ENCODE measurements at regions not wholly inside any gene's neighbourhood (a gene's known extent, or its start where the extent isn't known, plus 50 kb on each side); places are given as distances from the start of the nearest gene placed in this dataset.
"Not testable (repeated sequence)": the region's sequence is repeated elsewhere in the genome, so short reads cannot be mapped to it uniquely, and the experiment has no call there.

GRCh38 chr9:25310961-25311360 is 367.3 kb downstream of the TUSC1 start:
- H3K36me3 Mint-ChIP-seq (ENCODE audit: low read depth), result no peaks in the 10 kb centered on the region

DNA sequence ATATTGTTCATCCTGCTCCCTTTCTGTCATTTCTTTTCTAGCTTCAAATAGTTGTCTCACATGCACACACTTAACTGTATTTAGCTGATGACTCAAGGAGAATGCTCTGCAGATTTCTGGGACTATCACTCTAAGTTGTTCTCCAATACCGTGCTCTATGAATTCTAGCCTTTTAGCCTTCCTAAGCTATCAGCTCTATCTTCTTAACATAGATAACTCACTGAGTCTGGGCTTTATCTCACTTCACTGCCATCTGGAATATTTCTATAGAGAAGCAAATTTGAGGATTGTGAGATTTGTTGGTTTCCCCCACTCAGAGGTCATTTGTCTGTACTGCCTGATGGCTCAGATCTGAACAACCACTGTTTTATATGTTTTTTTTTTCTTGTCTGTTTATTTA is 369.7 kb downstream of the TUSC1 start:
- ChIA-PET POLR2A (no interaction called here), CTCF (no interaction called here)
- peaks cover 4% of the 10 kb centered on the region for H3K9me3 Mint-ChIP-seq
- DNase-seq, result no peak
- H3K4me1 Mint-ChIP-seq, result no peaks in the 10 kb centered on the region
- no peak overlapping the region for H3K4me3 Mint-ChIP-seq
- H3K27me3 Mint-ChIP-seq, result no peaks in the 10 kb centered on the region
- H3K27ac Mint-ChIP-seq, result no peak overlapping the region
- no peaks in the 10 kb centered on the region for H3K36me3 Mint-ChIP-seq (ENCODE audit: low read depth)

More at GRCh38 chr9:25310961-25311360, 367.3 kb downstream of the TUSC1 start:
- Mint-ChIP-seq H3K4me1 (no peaks in the 10 kb centered on the region), H3K27ac (no peak overlapping the region), H3K4me3 (no peak overlapping the region), H3K27me3 (no peaks in the 10 kb centered on the region), H3K9me3 (peaks cover 4% of the 10 kb centered on the region)
- no peak for DNase-seq
- ChIA-PET CTCF (no interaction called here), POLR2A (no interaction called here)

GRCh38 chr9:25302601-25303000 is 375.6 kb downstream of the TUSC1 start:
- DNase-seq, result no peak
- POLR2A ChIA-PET, result no interaction called here
- Mint-ChIP-seq H3K27me3 (no peaks in the 10 kb centered on the region), H3K4me1 (no peaks in the 10 kb centered on the region), H3K36me3 (ENCODE audit: low read depth) (no peaks in the 10 kb centered on the region), H3K27ac (no peak overlapping the region), H3K9me3 (peaks cover 8% of the 10 kb centered on the region), H3K4me3 (no peak overlapping the region)
- CTCF ChIA-PET, result no interaction called here

GRCh38 chr9:25288195-25288594 is 390.0 kb downstream of the TUSC1 start:
- H3K4me1 Mint-ChIP-seq; H3K27me3 Mint-ChIP-seq; POLR2A ChIA-PET; H3K27ac Mint-ChIP-seq; H3K36me3 Mint-ChIP-seq (ENCODE audit: low read depth); H3K4me3 Mint-ChIP-seq; H3K9me3 Mint-ChIP-seq; DNase-seq; CTCF ChIA-PET: not testable (repeated sequence)

GRCh38 chr9:25284365-25284764 is 393.9 kb downstream of the TUSC1 start:
- H3K9me3 Mint-ChIP-seq, result peaks cover 7% of the 10 kb centered on the region
- ChIA-PET POLR2A (no interaction called here), CTCF (no interaction called here)
- no peaks in the 10 kb centered on the region for H3K36me3 Mint-ChIP-seq (ENCODE audit: low read depth)
- H3K4me1 Mint-ChIP-seq, result no peaks in the 10 kb centered on the region
- no peak overlapping the region for H3K4me3 Mint-ChIP-seq
- H3K27me3 Mint-ChIP-seq, result no peaks in the 10 kb centered on the region
- H3K27ac Mint-ChIP-seq, result no peak overlapping the region
- DNase-seq, result no peak

- Mint-ChIP-seq H3K9me3 (peaks cover 2% of the 10 kb centered on the region), H3K27me3 (no peaks in the 10 kb centered on the region), H3K4me3 (no peak overlapping the region), H3K36me3 (ENCODE audit: low read depth) (no peaks in the 10 kb centered on the region), H3K4me1 (no peaks in the 10 kb centered on the region), H3K27ac (no peak overlapping the region)
- no peak for DNase-seq
- POLR2A ChIA-PET, result no interaction called here
- CTCF ChIA-PET, result no interaction called here
Observed at GRCh38 chr9:25282946-25283345, 395.3 kb downstream of the TUSC1 start.

GRCh38 chr9:25261445-25261844 is 416.8 kb downstream of the TUSC1 start:
- no peaks in the 10 kb centered on the region for H3K27me3 Mint-ChIP-seq
- no peaks in the 10 kb centered on the region for H3K4me1 Mint-ChIP-seq
- no peak overlapping the region for H3K4me3 Mint-ChIP-seq
- H3K36me3 Mint-ChIP-seq (ENCODE audit: low read depth), result no peaks in the 10 kb centered on the region
- no peak for DNase-seq
- POLR2A ChIA-PET, result no interaction called here
- H3K27ac Mint-ChIP-seq, result no peak overlapping the region
- CTCF ChIA-PET, result no interaction called here
- peaks cover 15% of the 10 kb centered on the region for H3K9me3 Mint-ChIP-seq

DNA sequence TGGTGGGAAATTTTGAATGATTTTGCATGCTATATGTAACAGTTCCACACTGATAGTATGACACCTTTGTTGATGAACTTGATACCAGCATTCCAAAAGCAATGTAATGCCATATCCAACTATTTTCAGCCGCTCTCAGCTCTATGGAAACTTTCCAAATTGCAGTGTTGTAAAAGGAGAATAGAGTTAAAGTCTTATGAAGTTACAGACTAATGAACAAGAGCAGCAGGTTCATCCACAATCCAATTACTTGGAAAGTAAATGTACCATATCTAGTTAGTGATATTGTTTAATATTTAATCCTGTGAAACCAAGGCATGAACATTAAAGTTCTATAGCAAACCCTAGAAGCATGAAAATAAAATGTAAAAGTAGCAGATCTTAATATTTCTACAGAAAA is 418.2 kb downstream of the TUSC1 start:
- H3K27me3 Mint-ChIP-seq, result no peaks in the 10 kb centered on the region
- DNase-seq, result no peak
- no peaks in the 10 kb centered on the region for H3K36me3 Mint-ChIP-seq (ENCODE audit: low read depth)
- CTCF ChIA-PET, result no interaction called here
- no peak overlapping the region for H3K4me3 Mint-ChIP-seq
- no peak overlapping the region for H3K27ac Mint-ChIP-seq
- H3K9me3 Mint-ChIP-seq, result peaks cover 19% of the 10 kb centered on the region
- H3K4me1 Mint-ChIP-seq, result no peaks in the 10 kb centered on the region
- POLR2A ChIA-PET, result no interaction called here

DNA sequence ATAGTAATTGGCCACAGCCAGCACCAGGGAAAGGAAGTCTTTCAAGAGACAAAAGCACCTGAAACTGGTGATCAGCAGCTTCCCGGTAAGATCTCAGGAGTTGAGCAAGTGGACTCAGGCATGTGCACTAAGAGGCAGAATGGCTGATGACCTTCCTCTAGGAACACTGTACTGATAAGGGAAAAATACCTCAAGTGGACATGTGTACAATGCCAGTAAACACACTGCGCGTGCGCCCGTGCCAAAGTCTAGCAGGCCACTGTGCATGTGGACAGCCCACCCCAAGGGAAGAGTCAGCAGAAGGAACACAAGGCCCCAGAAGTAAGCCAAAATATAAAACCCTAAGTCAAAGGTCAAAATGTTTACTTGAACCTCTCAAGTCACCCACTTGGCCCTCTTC is 423.0 kb downstream of the TUSC1 start:
- CTCF ChIA-PET, result interaction anchor here (0.6 kb wide), 1 partner anchor 9 kb away, joined by 6 read pairs; no protein-coding TSS in a partner anchor
- Mint-ChIP-seq H3K36me3 (ENCODE audit: low read depth) (no peaks in the 10 kb centered on the region), H3K4me1 (no peaks in the 10 kb centered on the region), H3K27ac (no peak overlapping the region), H3K27me3 (no peaks in the 10 kb centered on the region), H3K4me3 (no peak overlapping the region), H3K9me3 (peaks cover 10% of the 10 kb centered on the region)
- no peak for DNase-seq
- POLR2A ChIA-PET, result no interaction called here

DNA sequence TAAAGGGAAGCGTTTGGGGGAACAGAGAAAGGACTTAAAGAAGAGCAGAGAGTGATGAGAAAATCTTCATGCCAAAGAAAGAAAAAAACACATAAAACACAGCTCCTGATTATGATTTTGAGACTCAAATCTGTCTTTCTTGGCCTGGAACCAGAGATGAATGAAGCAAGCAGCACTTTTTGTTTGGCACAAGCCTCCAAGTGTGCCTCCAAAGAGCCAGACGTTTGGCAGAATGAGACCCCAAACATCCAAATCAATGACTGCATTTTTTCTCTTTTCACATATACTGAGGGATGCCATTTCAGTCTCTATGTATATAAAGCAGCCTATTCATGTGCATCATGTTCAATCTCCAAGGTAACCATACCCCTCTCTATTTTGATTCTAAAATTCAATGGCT is 424.2 kb downstream of the TUSC1 start:
- no peak overlapping the region for H3K4me3 Mint-ChIP-seq
- H3K36me3 Mint-ChIP-seq (ENCODE audit: low read depth), result no peaks in the 10 kb centered on the region
- ChIA-PET CTCF (no interaction called here), POLR2A (no interaction called here)
- H3K9me3 Mint-ChIP-seq, result peaks cover 15% of the 10 kb centered on the region
- no peaks in the 10 kb centered on the region for H3K27me3 Mint-ChIP-seq
- no peak overlapping the region for H3K27ac Mint-ChIP-seq
- no peak for DNase-seq
- no peaks in the 10 kb centered on the region for H3K4me1 Mint-ChIP-seq

- H3K4me3 Mint-ChIP-seq, result no peak overlapping the region
- H3K9me3 Mint-ChIP-seq, result peaks cover 8% of the 10 kb centered on the region
- POLR2A ChIA-PET, result no interaction called here
- CTCF ChIA-PET, result no interaction called here
- no peaks in the 10 kb centered on the region for H3K27me3 Mint-ChIP-seq
- H3K36me3 Mint-ChIP-seq (ENCODE audit: low read depth), result no peaks in the 10 kb centered on the region
- no peak for DNase-seq
- no peak overlapping the region for H3K27ac Mint-ChIP-seq
- H3K4me1 Mint-ChIP-seq, result no peaks in the 10 kb centered on the region
Observed at GRCh38 chr9:25241421-25241820, 436.8 kb downstream of the TUSC1 start.

DNA sequence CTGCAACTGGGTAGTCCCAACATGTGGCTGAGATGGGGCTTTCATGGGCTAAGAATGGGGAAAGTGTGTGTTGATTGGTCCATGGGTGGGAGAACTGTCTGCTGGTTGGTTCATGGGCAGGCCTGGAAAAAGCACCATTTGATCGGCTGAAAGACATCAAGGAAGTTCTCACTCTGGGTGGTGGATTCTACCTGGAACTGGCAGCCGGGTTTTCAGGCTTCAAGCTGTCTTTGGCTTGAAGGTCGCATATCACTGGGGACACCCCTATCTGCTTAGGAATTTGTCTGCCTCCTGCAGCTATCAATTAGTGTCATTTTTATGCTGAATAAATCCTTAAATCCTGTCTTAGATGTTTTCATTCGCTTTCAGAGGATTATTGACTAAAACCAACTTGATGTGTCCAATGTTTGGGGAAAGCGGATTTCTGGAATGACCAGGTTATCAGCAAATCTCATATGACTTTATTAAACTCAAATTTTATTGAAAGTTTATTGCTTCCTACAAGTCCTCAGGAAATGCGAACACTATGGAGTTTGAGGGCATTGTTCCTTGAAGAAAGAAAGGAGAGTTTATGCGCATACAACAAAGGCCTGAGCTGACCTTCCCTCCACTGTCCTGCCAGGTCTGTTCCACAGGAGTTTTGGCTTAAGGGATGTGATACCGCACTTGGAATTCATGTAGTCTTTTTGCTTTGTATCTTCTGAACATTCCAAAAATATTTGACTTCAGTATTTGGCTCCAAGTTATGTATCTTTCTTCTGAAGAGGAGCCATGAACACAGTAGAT is 451.1 kb downstream of the TUSC1 start:
- DNase-seq, result no peak
- CTCF ChIA-PET, result no interaction called here
- Mint-ChIP-seq H3K27me3 (no peaks in the 10 kb centered on the region), H3K36me3 (ENCODE audit: low read depth) (no peaks in the 10 kb centered on the region), H3K27ac (no peak overlapping the region), H3K9me3 (peaks cover 11% of the 10 kb centered on the region), H3K4me1 (no peaks in the 10 kb centered on the region), H3K4me3 (no peak overlapping the region)
- POLR2A ChIA-PET, result no interaction called here

- Mint-ChIP-seq H3K36me3 (ENCODE audit: low read depth) (no peaks in the 10 kb centered on the region), H3K4me1 (no peaks in the 10 kb centered on the region), H3K9me3 (peaks cover 11% of the 10 kb centered on the region), H3K4me3 (no peak overlapping the region), H3K27me3 (no peaks in the 10 kb centered on the region), H3K27ac (no peak overlapping the region)
- ChIA-PET CTCF (no interaction called here), POLR2A (no interaction called here)
- DNase-seq, result no peak
Observed at GRCh38 chr9:25225938-25226760, 452.1 kb downstream of the TUSC1 start.

- Mint-ChIP-seq H3K9me3 (peaks cover 8% of the 10 kb centered on the region), H3K36me3 (ENCODE audit: low read depth) (no peaks in the 10 kb centered on the region), H3K4me1 (no peaks in the 10 kb centered on the region), H3K4me3 (no peak overlapping the region), H3K27ac (no peak overlapping the region), H3K27me3 (no peaks in the 10 kb centered on the region)
- POLR2A ChIA-PET, result no interaction called here
- no peak for DNase-seq
- CTCF ChIA-PET, result no interaction called here
Observed at GRCh38 chr9:25224996-25225395, 453.2 kb downstream of the TUSC1 start.
